GM21529 (cell line): ENCODE measurements at regions not wholly inside any gene's neighbourhood (a gene's known extent, or its start where the extent isn't known, plus 50 kb on each side); places are given as distances from the start of the nearest gene placed in this dataset.

Experiments used
- ATAC-seq: cut with Tn5 transposase; IDR thresholded peaks from one replicate; pipeline ENCODE4 v1.9.1; 2021; ENCODE audit not compliant: unreplicated experiment

- ATAC-seq = no peak
These were observed 132.9 kb upstream of the GUCY1A2 start for GRCh38 chr11:107151158-107151557.

DNA sequence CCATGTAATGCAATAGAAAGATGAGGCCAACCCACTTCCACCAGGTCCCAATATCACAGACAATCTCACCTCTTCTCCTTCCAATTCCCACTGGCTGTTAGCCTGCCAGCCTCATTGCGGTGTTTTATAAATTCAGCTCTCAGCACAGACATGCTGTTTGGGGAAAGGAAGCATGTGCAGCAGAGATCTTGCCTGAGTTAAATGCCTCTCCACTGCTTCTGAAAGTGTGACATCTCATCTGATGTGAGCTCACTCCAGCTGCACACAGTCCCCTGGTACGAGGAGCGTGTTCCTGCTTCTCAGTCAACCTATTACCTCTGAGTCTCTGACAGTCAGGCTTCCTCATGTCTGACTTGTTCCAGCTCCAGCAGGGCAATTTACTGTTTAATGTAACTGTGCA is 122.7 kb upstream of the GUCY1A2 start:
- no peak for ATAC-seq

DNA sequence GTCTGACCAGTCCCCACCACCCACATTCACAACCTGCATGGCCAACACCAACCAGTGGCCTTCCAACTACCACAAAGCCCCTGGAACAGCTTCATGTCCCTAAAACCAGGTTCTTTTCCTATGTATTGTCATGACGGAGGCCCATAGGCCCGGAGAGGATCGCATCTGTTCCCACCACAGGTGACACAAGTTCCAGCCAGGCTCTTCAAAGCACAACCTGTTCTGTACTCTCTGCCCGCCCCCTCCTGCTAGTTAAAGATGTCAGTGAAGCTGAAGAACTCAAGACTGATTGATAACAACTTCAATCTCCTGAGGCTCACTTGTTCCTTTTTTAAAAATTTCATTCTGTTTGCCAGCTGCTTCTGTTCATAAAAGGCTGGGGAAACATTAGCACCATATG is 121.1 kb upstream of the GUCY1A2 start:
- no peak for ATAC-seq

- ATAC-seq = no peak
These were observed 118.6 kb upstream of the GUCY1A2 start for GRCh38 chr11:107136892-107137291.

GRCh38 chr11:107131756-107132155 is 113.5 kb upstream of the GUCY1A2 start:
- no peak for ATAC-seq

GRCh38 chr11:107123022-107123421 is 104.7 kb upstream of the GUCY1A2 start:
- no peak for ATAC-seq

DNA sequence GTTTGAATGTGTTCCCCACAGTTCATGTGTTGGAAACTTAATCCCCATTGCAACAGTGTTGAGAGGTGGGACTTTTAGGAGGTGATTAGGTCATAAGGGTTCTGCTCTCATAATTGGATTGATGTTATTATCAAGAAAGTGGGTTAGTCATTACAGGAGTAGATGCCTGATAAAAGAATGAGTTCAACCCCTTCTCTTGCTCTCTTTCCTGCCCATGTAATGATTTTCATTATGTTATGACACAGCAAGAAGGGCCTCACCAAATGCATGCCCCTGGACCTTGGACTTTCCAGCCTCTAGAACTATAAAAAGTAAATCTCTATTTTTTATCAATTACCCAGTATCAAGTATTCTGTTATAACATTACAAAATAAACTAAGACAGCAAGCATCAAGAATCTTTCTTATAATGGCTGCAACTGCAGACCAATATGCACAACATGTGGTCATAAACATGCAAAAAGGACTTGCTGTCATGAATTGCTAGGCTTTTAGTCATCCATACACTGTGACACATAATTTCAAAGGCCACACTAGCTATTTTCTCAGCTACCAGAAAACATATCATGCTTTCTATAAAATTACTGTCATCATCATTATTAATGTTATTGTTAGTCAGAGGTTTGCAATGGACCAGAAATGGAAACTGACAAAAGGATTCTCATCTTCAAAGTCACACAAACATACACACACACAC is 99.9 kb upstream of the GUCY1A2 start:
- no peak for ATAC-seq

GRCh38 chr11:107116358-107116757 is 98.1 kb upstream of the GUCY1A2 start:
- no peak for ATAC-seq

DNA sequence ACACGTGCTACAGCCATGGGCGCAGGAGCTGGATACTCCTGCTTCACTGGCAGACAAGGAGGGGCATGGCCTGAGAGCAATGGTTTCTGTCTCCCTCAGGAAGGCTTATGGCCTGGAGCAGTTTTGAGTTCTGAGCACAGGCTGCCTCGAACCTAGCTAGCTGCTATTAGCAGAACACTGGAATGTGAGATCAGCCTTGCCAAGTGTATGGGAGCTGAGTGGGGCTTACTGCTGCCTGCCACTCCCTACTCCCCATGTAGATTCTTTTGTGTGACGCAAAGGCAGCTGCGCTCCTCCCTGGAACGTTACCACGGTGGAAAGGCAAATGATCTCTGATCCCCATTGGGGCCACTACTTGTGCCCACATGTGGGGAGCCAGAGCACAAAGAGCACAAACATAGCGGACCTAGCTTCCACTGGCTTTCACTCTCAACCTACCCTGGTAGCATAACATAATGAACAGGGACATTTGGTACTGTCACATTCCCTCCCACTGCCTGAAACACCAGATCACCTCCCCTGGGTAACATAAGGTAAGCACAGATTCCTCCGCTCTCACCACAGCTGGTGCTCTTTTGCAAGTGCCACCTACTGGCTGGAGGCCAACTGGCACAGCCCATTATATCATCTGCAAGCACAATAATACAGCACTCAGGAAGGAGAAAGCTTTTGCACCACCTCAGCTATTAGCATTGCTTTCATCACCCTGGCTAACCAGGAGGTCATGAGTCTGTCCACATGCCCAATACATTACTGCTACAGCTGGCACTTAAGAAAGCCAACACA is 84.6 kb upstream of the GUCY1A2 start:
- no peak for ATAC-seq

GRCh38 chr11:107092667-107093066 is 74.4 kb upstream of the GUCY1A2 start:
- ATAC-seq = no peak

- no peak for ATAC-seq
These were observed 60.1 kb upstream of the GUCY1A2 start for GRCh38 chr11:107078375-107078774.

DNA sequence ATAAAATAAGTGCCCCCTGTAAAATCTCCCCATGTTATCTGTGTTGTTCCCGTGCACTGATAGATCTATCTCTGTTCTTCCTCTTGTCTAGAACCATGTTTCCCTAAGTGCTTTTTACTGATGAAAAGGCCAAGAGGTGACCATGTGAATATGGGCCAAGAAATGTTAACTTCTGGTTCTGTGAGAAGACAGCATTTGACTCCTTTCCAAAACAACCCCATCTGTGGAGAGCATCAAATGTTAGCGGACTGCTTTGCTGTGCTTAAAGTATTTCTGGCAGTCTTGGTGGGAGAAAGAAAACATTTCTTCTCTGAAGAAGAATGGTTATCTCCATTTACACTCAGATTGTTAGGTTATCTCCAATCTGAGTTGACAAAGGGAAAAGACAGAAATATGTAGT is 58.6 kb upstream of the GUCY1A2 start:
- ATAC-seq = no peak

- ATAC-seq = no peak
These were observed 52.9 kb upstream of the GUCY1A2 start for GRCh38 chr11:107071129-107071528.
